HG03521 (cell line): ENCODE measurements at regions not wholly inside any gene's neighbourhood (a gene's known extent, or its start where the extent isn't known, plus 50 kb on each side); places are given as distances from the start of the nearest gene placed in this dataset.
"Not testable (repeated sequence)": the region's sequence is repeated elsewhere in the genome, so short reads cannot be mapped to it uniquely, and the experiment has no call there.

ENCODE experiments used
- ATAC-seq: cut with Tn5 transposase; IDR thresholded peaks from one replicate; pipeline ENCODE4 v1.9.1; 2021; ENCODE audit warnings: mild to moderate bottlenecking, moderate library complexity; ENCODE audit not compliant: unreplicated experiment

GRCh38 chr5:167916706-167917105 lies 374.7 kb upstream of the WWC1 start:
- no peak for ATAC-seq

GRCh38 chr5:167918184-167918812 lies 373.1 kb upstream of the WWC1 start:
- ATAC-seq = no peak

GRCh38 chr5:167918813-167919483 lies 372.5 kb upstream of the WWC1 start:
- ATAC-seq = no peak

- ATAC-seq = no peak
Measured at GRCh38 chr5:167920589-167920988, 370.9 kb upstream of the WWC1 start.

GRCh38 chr5:167921796-167922195 lies 369.6 kb upstream of the WWC1 start:
- ATAC-seq = no peak

GRCh38 chr5:167923396-167923795 lies 368.0 kb upstream of the WWC1 start:
- ATAC-seq = no peak

GRCh38 chr5:167929841-167930240 lies 361.6 kb upstream of the WWC1 start:
- ATAC-seq = no peak

- no peak for ATAC-seq
Measured at GRCh38 chr5:167934551-167934971, 356.9 kb upstream of the WWC1 start.

- no peak for ATAC-seq
Measured at GRCh38 chr5:167936022-167936421, 355.4 kb upstream of the WWC1 start.

- no peak for ATAC-seq
Measured at GRCh38 chr5:167936944-167937634, 354.4 kb upstream of the WWC1 start.

- no peak for ATAC-seq
Measured at GRCh38 chr5:167937635-167937998, 353.8 kb upstream of the WWC1 start.

GRCh38 chr5:167939686-167940085 lies 351.8 kb upstream of the WWC1 start:
- ATAC-seq = no peak

- ATAC-seq = no peak
Measured at GRCh38 chr5:167940911-167941310, 350.5 kb upstream of the WWC1 start.

GRCh38 chr5:167941556-167941955 lies 349.9 kb upstream of the WWC1 start:
- ATAC-seq = not testable (repeated sequence)

GRCh38 chr5:167943343-167943742 lies 348.1 kb upstream of the WWC1 start:
- no peak for ATAC-seq

- ATAC-seq = no peak
Measured at GRCh38 chr5:167944121-167944852, 347.2 kb upstream of the WWC1 start.

GRCh38 chr5:167945542-167946384 lies 345.7 kb upstream of the WWC1 start:
- no peak for ATAC-seq

GRCh38 chr5:167947306-167947705 lies 344.1 kb upstream of the WWC1 start:
- ATAC-seq = no peak

GRCh38 chr5:167948251-167948650 lies 343.2 kb upstream of the WWC1 start:
- no peak for ATAC-seq

GRCh38 chr5:167949435-167949834 lies 342.0 kb upstream of the WWC1 start:
- no peak for ATAC-seq
